Femur (tissue), 1 donor: ENCODE measurements at regions not wholly inside any gene's neighbourhood (a gene's known extent, or its start where the extent isn't known, plus 50 kb on each side); places are given as distances from the start of the nearest gene placed in this dataset.
A peak's percentile ranks its signal among the peaks of the same experiment; 100 is the strongest.

Experiments
- DNase-seq: peaks from one replicate; pipeline ENCODE4 v3.0.0-alpha.2; 2017

DNA sequence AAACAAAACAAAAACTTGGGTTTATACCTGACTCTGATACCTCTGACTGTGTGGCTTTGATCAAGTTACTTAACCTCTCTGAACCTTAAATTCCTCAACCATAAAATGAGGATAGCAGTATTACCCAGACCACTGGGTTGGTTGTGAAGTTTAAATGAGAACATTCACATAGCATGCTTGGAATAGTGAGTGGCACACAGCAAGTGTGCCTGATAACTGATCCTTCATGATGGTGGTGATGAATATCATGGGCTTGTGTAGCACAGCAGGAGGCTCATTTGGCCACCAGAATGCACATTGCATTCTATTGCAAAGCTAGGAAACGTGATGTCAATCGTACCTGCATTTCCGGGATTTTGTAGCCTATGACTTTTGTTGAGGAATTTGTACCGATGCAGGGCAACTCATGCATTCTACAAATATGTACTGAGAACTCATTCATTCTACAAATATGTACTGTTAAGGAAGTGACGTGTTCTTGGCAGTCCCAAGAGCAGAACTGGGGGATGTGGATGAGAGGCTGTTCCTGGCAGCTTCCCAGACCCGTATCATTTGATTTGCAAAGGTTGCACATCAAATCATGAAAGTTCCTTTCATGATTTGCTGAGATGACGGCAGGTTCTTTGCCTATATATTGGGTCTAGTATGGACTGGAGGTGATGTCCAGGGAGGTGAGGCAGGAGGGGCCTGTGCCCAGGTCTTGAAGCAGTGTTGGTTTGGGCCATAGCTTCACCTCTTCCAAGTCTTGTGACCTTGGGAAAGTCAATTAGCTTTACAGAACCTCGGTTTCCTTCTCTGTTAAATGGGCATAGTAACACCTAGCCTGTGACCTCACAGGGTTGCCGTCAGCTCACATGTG, 94.6 kb upstream of the SMNDC1 start:
- peak; percentile 39 for DNase-seq

DNA sequence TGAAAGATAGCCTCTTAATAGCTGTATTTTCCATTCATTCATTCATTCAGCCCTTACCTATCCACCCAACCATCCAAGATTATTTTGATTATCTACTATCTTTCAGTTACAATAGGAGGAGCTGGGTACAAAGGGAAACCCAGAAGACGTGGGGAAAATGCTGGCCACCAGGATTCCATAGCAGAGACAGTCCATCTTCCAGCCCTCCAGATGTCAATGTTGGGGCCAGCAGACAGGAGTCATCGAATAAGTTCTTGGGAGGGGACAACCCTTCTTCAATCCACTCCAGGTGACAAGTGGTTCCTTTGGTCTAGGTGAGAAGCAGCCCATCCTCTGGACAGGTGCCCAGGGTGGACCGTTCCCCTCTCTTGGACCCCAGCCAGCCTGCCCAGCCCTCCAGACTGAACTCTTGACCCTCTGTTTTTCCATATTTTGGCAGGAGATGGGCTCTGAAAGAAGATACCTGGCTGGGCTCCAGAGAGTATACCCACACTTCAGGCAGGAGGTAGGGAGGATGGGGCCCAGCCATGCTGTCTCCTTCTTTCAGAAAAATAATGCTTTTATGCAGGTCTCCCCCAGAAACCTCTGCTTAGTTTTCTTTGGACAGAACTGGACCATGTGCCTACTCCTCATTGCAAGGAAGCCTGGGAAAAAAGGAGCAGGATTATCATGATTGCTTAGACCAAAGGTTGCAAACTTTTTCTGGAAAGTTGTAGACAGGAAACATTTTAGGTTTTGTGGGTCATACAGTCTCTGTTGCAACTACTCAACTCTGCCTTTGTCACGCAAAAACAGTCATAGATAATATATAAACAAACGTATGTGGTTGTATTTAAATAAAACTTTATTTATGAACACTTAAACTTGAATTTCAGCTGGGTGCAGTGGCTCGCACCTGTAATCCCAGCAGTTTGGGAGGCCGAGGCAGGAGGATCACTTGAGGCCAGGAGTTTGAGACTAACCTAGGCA, 95.5 kb upstream of the SMNDC1 start:
- DNase-seq: no peak

GRCh38 chr10:110401401-110402076, 96.2 kb upstream of the DUSP5 start:
- DNase-seq: no peak

- no peak for DNase-seq
These were observed 95.7 kb upstream of the DUSP5 start for GRCh38 chr10:110402077-110402416.

DNA sequence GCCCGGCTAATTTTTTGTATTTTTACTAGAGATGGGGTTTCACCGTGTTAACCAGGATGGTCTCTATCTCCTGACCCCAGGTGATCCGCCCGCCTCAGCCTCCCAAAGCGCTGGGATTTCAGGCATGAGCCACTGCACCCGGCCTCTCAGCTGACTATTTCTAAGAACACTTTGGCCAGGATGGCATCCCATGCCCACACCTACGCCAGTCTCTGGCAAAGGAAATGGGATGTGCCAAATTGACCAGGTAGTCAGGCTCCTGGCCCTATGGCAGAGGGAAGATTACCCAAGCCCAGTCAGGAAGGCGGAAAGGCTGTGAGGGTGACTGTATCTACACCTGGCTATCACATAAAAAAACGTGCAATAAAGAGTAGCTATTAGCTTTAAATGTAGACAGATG, 94.1 kb upstream of the DUSP5 start:
- no peak for DNase-seq

GRCh38 chr10:110404413-110404812, 93.3 kb upstream of the DUSP5 start:
- DNase-seq: no peak

DNA sequence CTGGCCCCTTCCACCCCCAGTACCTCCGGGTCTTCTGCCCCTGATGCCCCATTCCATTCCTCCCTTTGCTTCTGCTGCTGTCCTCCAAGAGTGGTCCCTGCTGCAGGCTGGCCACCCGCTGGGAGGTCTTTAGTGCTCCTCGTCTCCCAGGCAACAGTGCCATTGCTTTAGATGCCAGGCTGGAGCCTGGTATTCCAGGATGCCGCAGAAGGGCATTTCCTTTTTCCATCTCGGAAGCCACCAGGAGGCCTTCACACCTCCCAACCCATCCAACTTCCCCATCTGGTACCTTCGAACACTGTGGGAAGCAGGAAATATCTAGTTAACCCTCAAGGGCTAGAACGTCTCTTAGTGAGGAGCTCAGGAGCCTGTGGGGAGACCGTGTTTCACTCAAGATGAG, 92.9 kb upstream of the DUSP5 start:
- DNase-seq: no peak

DNA sequence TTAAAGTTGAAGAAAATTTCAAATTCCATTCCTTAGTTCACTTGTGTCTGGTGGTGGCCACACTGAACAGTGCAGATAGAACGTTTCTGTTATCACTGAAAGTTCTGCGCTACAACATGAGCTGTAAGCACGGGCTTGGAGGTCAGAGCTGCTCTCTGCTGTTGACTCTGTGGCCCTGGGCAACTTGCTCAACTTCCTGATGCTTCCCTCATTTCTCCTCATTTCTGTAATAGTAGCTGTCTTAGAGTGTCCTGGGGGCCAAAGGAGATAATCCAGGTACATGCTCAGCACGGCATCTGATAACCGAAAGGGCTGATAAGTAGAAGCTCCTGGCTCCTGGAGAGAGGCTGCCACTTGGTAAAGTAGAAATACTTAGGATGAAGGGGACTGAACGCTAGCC, 92.3 kb upstream of the DUSP5 start:
- DNase-seq: no peak

DNA sequence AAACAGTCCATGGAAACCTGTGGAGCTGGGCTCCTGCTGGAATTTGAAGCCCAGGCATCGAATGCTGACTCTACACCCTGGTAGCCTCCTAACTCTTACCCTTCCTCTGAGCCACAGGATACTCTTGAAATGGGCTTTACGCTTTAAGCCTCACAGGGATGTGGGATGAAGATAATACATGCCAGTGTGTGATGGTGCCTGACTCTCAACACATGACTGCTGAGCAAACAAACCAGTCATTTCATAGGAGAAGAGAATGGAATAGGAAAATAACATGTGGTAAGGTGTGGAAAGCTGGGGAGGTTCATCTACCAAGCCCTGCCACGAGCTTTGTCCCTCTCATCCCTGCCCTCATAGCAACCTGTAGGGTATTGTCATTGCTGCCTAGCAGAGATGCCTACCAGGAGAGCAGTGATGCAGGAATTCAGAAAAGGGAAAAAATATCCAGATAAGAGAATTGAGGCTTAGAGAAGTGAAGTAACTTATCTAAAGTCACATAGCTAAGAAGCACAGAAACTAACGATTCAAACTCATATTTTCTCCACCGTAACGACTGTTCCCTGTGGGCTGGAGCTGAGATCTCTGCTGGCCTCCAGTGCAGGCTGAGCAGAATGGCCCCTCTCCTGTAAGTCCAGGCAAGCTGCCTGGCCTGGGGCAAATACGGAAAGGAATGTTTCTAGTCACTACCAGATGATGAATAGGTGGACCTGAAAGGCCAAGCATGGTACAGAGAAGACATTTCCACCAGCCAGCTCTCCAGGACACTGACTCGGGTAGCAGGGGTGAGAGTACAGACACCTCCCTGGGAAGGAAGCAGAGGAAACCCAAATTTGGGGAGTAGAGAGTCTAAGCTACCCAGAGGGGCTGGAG, 90.2 kb upstream of the DUSP5 start:
- DNase-seq: no peak

GRCh38 chr10:110408203-110408871, 89.4 kb upstream of the DUSP5 start:
- no peak for DNase-seq

DNA sequence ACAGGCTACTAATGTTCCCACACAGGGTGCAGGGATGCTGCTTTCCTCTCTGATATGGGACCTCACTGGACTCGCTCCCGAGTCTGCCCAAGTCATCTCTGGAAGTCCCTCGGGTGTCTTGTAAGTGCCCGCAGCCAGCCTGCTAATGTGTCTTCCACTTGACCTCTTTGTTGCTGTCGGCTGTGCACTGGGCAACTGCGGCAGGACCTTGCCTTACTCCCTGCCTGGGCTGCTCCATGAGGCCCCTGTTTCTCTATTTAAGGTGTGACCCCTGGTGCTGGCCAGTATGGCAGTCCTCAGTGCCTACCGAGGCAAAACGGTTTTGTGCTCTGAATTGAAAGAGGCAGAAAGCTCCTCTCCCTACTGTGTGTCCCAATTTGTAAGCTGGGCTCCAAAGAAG, 88.8 kb upstream of the DUSP5 start:
- no peak for DNase-seq

DNA sequence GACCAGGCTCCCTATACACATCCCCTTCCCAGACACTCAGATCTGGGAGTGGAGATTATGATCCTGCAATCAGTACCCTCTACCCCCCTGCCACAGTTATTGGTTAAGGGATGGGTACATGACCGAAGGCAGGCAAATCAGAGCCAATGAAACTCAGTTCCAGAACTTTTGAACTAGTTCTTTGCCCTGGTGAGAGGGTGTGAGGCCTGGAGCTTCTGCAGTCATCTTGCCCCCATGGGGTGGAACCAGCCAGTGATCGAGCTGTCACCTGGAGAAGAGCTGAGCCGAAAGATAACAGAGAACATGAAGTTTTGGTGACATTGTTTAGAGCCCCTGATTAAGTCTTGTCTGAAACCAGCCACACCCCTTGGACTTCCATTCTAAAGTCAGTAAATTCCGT, 88.2 kb upstream of the DUSP5 start:
- no peak for DNase-seq

- DNase-seq: no peak
These were observed 87.8 kb upstream of the DUSP5 start for GRCh38 chr10:110409926-110410325.

- no peak for DNase-seq
These were observed 87.2 kb upstream of the DUSP5 start for GRCh38 chr10:110410329-110411046.

GRCh38 chr10:110411047-110411410, 86.7 kb upstream of the DUSP5 start:
- DNase-seq: no peak

- no peak for DNase-seq
These were observed 84.5 kb upstream of the DUSP5 start for GRCh38 chr10:110413049-110413783.

- DNase-seq: no peak
These were observed 83.7 kb upstream of the DUSP5 start for GRCh38 chr10:110413903-110414547.

- peak; percentile 29 for DNase-seq
These were observed 83.0 kb upstream of the DUSP5 start for GRCh38 chr10:110414548-110415309.

DNA sequence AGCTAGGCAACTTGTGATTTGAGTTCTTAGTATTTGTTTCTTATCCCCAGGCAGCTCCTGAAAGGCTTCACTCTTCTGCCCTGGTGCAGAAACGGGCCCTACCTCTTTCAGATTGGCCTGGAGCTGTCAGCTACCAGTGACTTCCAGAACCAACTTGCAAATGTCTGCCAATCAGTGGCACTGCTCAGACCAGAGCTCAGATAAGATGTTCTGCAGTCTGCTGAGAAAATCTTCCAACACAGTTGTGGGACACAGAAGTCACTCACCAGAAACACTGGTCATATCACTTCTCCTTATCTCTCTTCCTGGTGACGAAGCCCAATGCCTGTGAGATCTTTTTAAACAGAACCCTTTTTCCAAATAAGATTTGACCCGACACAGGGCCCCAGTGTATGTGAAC, 81.9 kb upstream of the DUSP5 start:
- no peak for DNase-seq
